Gastroesophageal sphincter (tissue), 4 donors: ENCODE measurements at regions not wholly inside any gene's neighbourhood (a gene's known extent, or its start where the extent isn't known, plus 50 kb on each side); places are given as distances from the start of the nearest gene placed in this dataset.

Source experiments
- ATAC-seq: fragments of 150-250 bp; one replicate; pipeline ENCODE4 v1.9.1; 2016; ENCODE audit warnings: mild to moderate bottlenecking, moderate library complexity
- H3K27ac ChIP-seq, 4 donors: fragments of 200-600 bp; sonication (generic) in 3 of 4; 1 replicate in 3 of 4; 2 replicates in 1 of 4; pipeline ENCODE4 v1.5.1; 2016 to 2019
- H3K27me3 ChIP-seq: fragments of 200-600 bp; sonication (generic); one replicate; pipeline ENCODE4 v1.5.1; 2019
- H3K36me3 ChIP-seq, 2 donors: fragments of 200-600 bp; sonication (generic); one replicate each; pipeline ENCODE4 v1.5.1; 2019; ENCODE audit warnings: control low read depth in 1 of 2
- H3K4me1 ChIP-seq, 3 donors: fragments of 200-600 bp; sonication (generic); 1 replicate in 2 of 3; 2 replicates in 1 of 3; pipeline ENCODE4 v1.5.1; 2016 to 2019; ENCODE audit warnings: control low read depth in 2 of 3
- H3K4me3 ChIP-seq, 2 donors: fragments of 200-600 bp; sonication (generic); one replicate each; pipeline ENCODE4 v1.5.1; 2019; ENCODE audit warnings: mild to moderate bottlenecking in 1 of 2, moderate library complexity in 1 of 2
- H3K9me3 ChIP-seq, 3 donors: fragments of 200-600 bp; sonication (generic); one replicate each; pipeline ENCODE4 v1.5.1; 2017 to 2019; ENCODE audit warnings: control low read depth in 2 of 3
- EP300 ChIP-seq: sonication (generic); formaldehyde crosslinking; IDR thresholded peaks from one replicate; pipeline ENCODE4 v1.6.1; 2017; ENCODE audit warnings: antibody characterized with exemption, mild to moderate bottlenecking
- POLR2A ChIP-seq, 2 donors: fragments of 450-650 bp; IDR thresholded peaks; one replicate each; pipeline ENCODE4 v1.6.1; 2017; ENCODE audit warnings: antibody characterized with exemption in 2 of 2, mild to moderate bottlenecking in 2 of 2, moderate library complexity in 1 of 2
- POLR2AphosphoS5 ChIP-seq: sonication (generic); formaldehyde crosslinking; IDR thresholded peaks from one replicate; pipeline ENCODE4 v1.6.1; 2017; ENCODE audit warnings: antibody characterized with exemption
- WGBS, 2 donors: methylation state at CpG; one replicate each; pipeline ENCODE4 v1.1.5; 2018; ENCODE audit warnings: low coverage in 1 of 2; 5-methylcytosine and 5-hydroxymethylcytosine counted together
- TF ChIP-seq, protein P1 (sequence below), 4 experiments: fragments of 200-600 bp in 2 of 4; fragments of 450-650 bp in 2 of 4; sonication (generic) in 1 of 4; IDR thresholded peaks; one replicate each; pipeline ENCODE4 v1.5.1; 2017 to 2019; ENCODE audit warnings: antibody characterized with exemption in 4 of 4, mild to moderate bottlenecking in 2 of 4, moderate library complexity in 2 of 4

GRCh38 chr6:113482771-113483170 lies 374.4 kb upstream of the MARCKS start:
- Histone ChIP-seq H3K4me1 (peaks cover 0 to under 1% (median 0%) of the 10 kb centered on the region in 3 donors), H3K27me3 (no peaks in the 10 kb centered on the region), H3K4me3 (no peak overlapping the region), H3K36me3 (no peaks in the 10 kb centered on the region), H3K27ac (no peak overlapping the region), H3K9me3 (no peaks in the 10 kb centered on the region)
- no peak for ATAC-seq
- TF ChIP-seq, protein P1, sequence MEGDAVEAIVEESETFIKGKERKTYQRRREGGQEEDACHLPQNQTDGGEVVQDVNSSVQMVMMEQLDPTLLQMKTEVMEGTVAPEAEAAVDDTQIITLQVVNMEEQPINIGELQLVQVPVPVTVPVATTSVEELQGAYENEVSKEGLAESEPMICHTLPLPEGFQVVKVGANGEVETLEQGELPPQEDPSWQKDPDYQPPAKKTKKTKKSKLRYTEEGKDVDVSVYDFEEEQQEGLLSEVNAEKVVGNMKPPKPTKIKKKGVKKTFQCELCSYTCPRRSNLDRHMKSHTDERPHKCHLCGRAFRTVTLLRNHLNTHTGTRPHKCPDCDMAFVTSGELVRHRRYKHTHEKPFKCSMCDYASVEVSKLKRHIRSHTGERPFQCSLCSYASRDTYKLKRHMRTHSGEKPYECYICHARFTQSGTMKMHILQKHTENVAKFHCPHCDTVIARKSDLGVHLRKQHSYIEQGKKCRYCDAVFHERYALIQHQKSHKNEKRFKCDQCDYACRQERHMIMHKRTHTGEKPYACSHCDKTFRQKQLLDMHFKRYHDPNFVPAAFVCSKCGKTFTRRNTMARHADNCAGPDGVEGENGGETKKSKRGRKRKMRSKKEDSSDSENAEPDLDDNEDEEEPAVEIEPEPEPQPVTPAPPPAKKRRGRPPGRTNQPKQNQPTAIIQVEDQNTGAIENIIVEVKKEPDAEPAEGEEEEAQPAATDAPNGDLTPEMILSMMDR (IDR thresholded peaks at IDR 0.05), result no peak
- TF ChIP-seq POLR2AphosphoS5 (no peak), POLR2A (IDR thresholded peaks at IDR 0.05) (no peak), EP300 (no peak)
- 80 to 96% methylated on average over 3 of the region's 3 CpGs for WGBS, 2 donors

- no peaks in the 10 kb centered on the region for H3K36me3 ChIP-seq
- peaks cover 0 to 8% (median 3%) of the 10 kb centered on the region in 3 donors for H3K4me1 ChIP-seq
- no peaks in the 10 kb centered on the region for H3K9me3 ChIP-seq
- H3K4me3 ChIP-seq, result no peak overlapping the region
- TF ChIP-seq EP300 (no peak), POLR2A (IDR thresholded peaks at IDR 0.05) (no peak), POLR2AphosphoS5 (no peak)
- TF ChIP-seq, protein P1 (IDR thresholded peaks at IDR 0.05), result no peak
- ATAC-seq, result no peak
- WGBS, 2 donors, result 78 to 82% methylated on average over 2 of the region's 2 CpGs
- H3K27ac ChIP-seq, result no peak overlapping the region
- H3K27me3 ChIP-seq, result no peaks in the 10 kb centered on the region
Observed at GRCh38 chr6:113486199-113486598, 370.9 kb upstream of the MARCKS start.

DNA sequence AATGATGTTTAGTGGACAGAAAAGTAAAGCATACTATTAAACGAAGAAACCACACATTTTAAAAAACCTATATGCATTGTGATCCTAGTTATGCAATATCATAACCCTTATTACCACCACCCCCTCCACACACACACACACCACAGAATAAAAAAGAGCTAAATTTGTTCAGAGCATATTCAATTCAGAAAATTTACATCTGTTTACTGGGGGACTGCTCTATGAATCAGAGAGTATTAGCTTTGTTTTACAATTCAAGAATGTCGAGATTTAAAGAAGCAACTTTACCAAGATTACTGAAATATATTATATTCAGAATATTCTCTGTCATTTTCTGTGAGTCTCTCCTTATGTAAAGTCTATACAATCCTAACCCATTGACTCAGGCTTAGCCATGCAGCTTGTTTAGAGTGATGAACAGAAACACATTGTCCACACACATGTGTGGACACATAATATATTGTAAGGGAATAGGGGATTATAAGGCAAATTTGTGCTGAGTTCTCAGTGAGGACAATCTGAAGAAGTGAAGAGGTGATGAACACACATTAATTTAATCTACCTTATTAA lies 369.6 kb upstream of the MARCKS start:
- WGBS, 2 donors, result 82 to 88% methylated on average over 2 of the region's 2 CpGs
- H3K4me3 ChIP-seq, result no peak overlapping the region
- no peak overlapping the region for H3K27ac ChIP-seq
- H3K9me3 ChIP-seq, result no peaks in the 10 kb centered on the region
- TF ChIP-seq POLR2AphosphoS5 (no peak), EP300 (no peak), POLR2A (IDR thresholded peaks at IDR 0.05) (no peak)
- TF ChIP-seq, protein P1 (IDR thresholded peaks at IDR 0.05), result no peak
- ATAC-seq, result no peak
- H3K36me3 ChIP-seq, result no peaks in the 10 kb centered on the region
- no peaks in the 10 kb centered on the region for H3K27me3 ChIP-seq
- H3K4me1 ChIP-seq, result peaks cover 0 to 8% (median 3%) of the 10 kb centered on the region in 3 donors

- no peaks in the 10 kb centered on the region for H3K9me3 ChIP-seq
- TF ChIP-seq POLR2A (IDR thresholded peaks at IDR 0.05) (no peak), POLR2AphosphoS5 (no peak), EP300 (no peak)
- TF ChIP-seq, protein P1 (IDR thresholded peaks at IDR 0.05), result no peak
- peaks cover 0 to 8% (median 3%) of the 10 kb centered on the region in 3 donors for H3K4me1 ChIP-seq
- no peak overlapping the region for H3K27ac ChIP-seq
- H3K36me3 ChIP-seq, result no peaks in the 10 kb centered on the region
- no peaks in the 10 kb centered on the region for H3K27me3 ChIP-seq
- WGBS, 2 donors, result 93 to 100% methylated on average over 2 of the region's 2 CpGs
- no peak for ATAC-seq
- no peak overlapping the region for H3K4me3 ChIP-seq
Observed at GRCh38 chr6:113488061-113488460, 369.1 kb upstream of the MARCKS start.

GRCh38 chr6:113488812-113489685 lies 368.1 kb upstream of the MARCKS start:
- H3K36me3 ChIP-seq, result no peaks in the 10 kb centered on the region
- no peak overlapping the region for H3K27ac ChIP-seq
- peaks cover 0 to 8% (median 3%) of the 10 kb centered on the region in 3 donors for H3K4me1 ChIP-seq
- H3K27me3 ChIP-seq, result no peaks in the 10 kb centered on the region
- WGBS, 2 donors, result 46 to 55% methylated on average over 4 of the region's 4 CpGs
- ATAC-seq, result no peak
- no peak overlapping the region for H3K4me3 ChIP-seq
- H3K9me3 ChIP-seq, result no peaks in the 10 kb centered on the region
- TF ChIP-seq EP300, result no peak
- no peak for TF ChIP-seq POLR2AphosphoS5
- TF ChIP-seq POLR2A (IDR thresholded peaks at IDR 0.05), result no peak
- TF ChIP-seq, protein P1 (IDR thresholded peaks at IDR 0.05), result no peak
